NCI-H345 (cell line): ENCODE measurements at regions not wholly inside any gene's neighbourhood (a gene's known extent, or its start where the extent isn't known, plus 50 kb on each side); places are given as distances from the start of the nearest gene placed in this dataset.

ENCODE experiments used
- DNase-seq: peaks from one replicate; lab custom pipeline; 2025; lab: John Stamatoyannopoulos, UW

DNA sequence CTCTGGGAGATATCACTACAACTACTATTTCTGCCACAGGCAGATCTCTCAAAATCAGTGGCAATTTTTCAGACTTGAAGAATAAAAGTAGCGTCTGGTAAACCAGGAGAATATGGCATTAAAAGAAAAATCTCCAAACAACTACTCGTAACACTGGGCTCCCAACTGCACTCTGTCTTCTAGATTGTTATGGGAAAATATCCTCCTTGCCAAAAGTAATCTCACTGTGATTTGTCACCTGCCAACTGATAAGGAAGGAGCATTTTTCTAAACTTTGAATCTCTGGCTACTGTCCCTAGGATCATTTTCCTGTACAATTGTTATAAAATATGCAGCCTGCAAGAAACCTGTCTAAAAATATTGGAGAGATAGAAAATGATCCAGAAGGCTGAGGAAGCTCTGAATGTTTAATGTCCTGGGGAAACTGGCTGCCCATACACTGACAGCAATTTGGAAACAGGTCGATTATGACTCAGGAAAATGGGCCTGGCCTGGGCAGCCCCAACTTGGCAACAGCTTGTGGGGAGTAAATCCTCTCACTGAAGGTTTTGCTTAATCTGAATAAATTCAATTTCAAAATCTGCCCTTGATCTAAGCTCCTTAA is 90.5 kb upstream of the DBX1 start:
- DNase-seq, result no peak

GRCh38 chr11:20249796-20250195 is 89.5 kb upstream of the DBX1 start:
- DNase-seq, result no peak

DNA sequence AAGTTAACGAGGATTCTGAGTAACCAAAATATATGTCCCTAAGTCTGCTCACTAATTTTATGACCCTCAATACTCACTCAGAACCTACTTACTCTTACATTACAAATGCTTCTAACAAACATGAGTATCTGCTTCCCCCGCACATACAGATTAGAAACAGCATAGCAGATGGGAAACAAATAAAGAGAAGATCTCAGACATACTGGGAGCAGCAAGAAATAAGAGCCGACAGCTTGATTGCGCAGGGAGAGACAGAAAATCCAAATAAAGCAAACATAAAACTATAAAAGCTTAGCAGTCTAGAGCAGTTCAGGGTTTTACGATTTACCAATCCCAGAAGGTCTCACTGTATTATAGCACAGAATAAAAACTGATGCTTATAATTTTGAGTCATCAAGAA is 89.1 kb upstream of the DBX1 start:
- no peak for DNase-seq

DNA sequence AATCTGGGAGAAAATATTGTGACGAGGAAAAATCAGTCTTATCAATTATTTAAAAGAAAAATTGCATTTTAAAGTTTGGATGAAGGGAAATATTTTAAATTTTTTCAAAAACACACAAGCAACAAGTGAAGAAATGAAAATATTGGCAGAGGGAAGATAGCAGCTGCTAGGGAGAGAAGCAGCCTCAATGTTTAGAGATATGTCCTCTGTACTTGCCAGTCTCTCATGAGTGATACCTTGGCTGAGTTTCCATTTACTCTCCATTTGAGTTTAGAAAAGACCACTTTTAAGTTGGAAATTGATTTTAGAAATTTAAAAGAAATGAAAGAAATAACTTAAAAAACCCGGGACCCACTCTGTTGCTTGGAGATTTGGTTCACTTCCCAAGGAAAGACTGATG is 88.6 kb upstream of the DBX1 start:
- DNase-seq, result no peak

- DNase-seq, result no peak
These were observed 88.0 kb upstream of the DBX1 start for GRCh38 chr11:20248121-20248772.

DNA sequence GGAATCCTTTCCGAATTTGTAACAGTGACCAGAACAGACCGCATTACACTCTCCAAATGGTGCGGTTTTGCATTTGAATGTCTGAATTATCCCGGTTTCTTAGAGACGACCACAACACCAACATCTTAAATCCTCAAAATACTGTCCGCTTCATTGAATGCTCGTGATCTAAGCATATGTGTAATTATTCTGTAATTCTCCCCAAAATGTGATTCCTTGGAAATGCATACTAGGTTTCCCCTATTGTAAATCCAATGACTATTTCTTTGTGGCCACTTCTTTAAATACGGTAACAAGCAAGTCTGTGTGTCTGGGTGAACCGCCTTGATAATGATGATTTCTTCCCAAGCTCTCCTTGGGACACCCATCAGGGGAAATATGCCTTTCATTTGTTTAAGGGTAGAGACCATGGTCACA is 87.3 kb upstream of the DBX1 start:
- no peak for DNase-seq

GRCh38 chr11:20243974-20244373 is 83.7 kb upstream of the DBX1 start:
- no peak for DNase-seq

DNA sequence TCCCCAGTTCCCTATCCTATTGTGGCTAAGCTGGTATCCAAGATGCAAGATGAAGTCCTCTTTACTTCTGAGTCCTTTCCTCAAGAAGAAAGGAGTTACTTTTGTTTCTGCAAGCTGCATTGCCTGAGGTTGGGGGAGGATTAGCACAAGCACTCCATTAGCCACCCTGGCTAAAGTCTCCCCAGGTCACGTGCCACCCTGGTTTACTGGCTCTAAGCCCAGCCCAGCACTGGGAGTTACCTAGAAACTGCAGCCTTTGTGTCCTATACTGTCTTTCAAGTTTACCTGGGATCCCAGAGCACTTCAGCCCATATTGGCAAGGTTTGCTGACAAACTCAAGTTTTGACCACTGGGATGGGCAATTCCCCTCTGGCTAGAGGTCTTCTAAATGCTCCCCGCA is 78.4 kb upstream of the DBX1 start:
- peak; percentile 20 for DNase-seq

- DNase-seq, result no peak
These were observed 74.9 kb upstream of the DBX1 start for GRCh38 chr11:20235164-20235563.

GRCh38 chr11:20227631-20228030 is 67.4 kb upstream of the DBX1 start:
- no peak for DNase-seq

GRCh38 chr11:20226933-20227332 is 66.7 kb upstream of the DBX1 start:
- no peak for DNase-seq

DNA sequence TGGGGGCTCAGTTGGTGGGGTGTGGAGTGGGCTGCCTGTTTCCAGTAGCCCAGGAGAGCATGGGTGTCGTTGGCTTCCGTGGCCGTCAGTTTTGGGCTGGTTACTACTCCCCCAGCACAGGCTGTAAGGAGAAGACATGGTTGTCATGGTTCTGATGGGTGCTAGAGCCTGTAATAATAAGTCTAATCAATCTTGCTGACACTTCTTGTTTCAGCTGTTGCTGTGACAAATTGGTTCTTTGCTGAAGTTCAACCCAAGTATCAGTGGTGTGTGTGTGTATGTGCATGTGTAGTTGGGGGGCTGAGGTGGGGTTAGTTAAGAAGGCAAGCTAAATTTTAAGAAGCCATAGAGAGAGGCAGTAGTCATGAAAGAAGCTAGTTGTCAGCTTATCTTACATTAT is 61.3 kb upstream of the DBX1 start:
- no peak for DNase-seq

DNA sequence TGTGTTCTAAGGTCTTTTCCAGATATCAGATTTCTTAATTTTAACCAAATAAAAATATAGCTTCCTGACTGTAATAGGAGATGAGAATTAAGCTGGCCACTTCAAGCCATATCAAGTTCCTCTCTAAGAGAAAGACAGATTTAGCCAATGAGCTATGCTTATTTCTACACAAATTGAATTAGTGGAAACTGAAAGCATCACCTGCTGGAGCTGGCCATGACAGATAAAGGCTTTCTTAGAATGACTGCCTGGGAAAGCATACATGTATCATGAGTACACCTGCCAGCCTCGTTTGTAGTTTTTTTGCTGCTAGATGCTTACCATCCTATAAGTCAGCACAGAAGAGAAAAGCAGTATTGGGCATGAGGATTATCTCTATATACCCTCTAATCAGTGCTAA is 53.5 kb upstream of the DBX1 start:
- peak; percentile 18 for DNase-seq

- no peak for DNase-seq
These were observed 51.4 kb upstream of the DBX1 start for GRCh38 chr11:20211691-20212090.
